Neuronal stem cell (in vitro differentiated cells): ENCODE measurements at regions not wholly inside any gene's neighbourhood (a gene's known extent, or its start where the extent isn't known, plus 50 kb on each side); places are given as distances from the start of the nearest gene placed in this dataset.

ENCODE experiments used
- DNase-seq: peaks from one replicate; pipeline ENCODE4 v3.0.0-alpha.2; 2013; ENCODE audit warnings: low spot score
- H2AFZ ChIP-seq: one replicate; pipeline ENCODE4 v1.6.1; 2013; ENCODE audit warnings: mild to moderate bottlenecking, low read length, inconsistent platforms
- H2AK5ac ChIP-seq: 2 replicates; pipeline ENCODE4 v1.6.1; 2013; ENCODE audit warnings: low read depth, mild to moderate bottlenecking, inconsistent platforms, low read length, moderate library complexity, mixed read lengths
- H2BK120ac ChIP-seq: 2 replicates; pipeline ENCODE4 v1.6.1; 2013; ENCODE audit warnings: low read depth, mild to moderate bottlenecking, inconsistent platforms, low read length, moderate library complexity, mixed read lengths
- H2BK12ac ChIP-seq: one replicate; pipeline ENCODE4 v1.6.1; 2013; ENCODE audit warnings: low read length, inconsistent platforms
- H2BK15ac ChIP-seq: 2 replicates; pipeline ENCODE4 v1.6.1; 2013; ENCODE audit warnings: mild to moderate bottlenecking, low read length, inconsistent platforms, mixed read lengths
- H2BK5ac ChIP-seq: one replicate; pipeline ENCODE4 v1.6.1; 2013; ENCODE audit warnings: inconsistent platforms, mild to moderate bottlenecking, low read length, moderate library complexity
- H3K14ac ChIP-seq: one replicate; pipeline ENCODE4 v1.6.1; 2013; ENCODE audit warnings: low read length, inconsistent platforms
- H3K18ac ChIP-seq: 2 replicates; pipeline ENCODE4 v1.6.1; 2013; ENCODE audit warnings: low read length, inconsistent platforms
- H3K23ac ChIP-seq: 2 replicates; pipeline ENCODE4 v1.6.1; 2013; ENCODE audit warnings: low read depth, mild to moderate bottlenecking, mixed read lengths, low read length, inconsistent platforms; ENCODE audit not compliant: poor library complexity
- H3K27ac ChIP-seq: replicated peaks from 3 replicates; pipeline ENCODE4 v1.5.1; 2013; ENCODE audit warnings: low read length, inconsistent platforms
- H3K27me3 ChIP-seq, 3 experiments: 2 replicates each; pipeline ENCODE4 v1.6.1; 2013; ENCODE audit warnings: low read length in 3 of 3, mild to moderate bottlenecking in 2 of 3, inconsistent platforms in 1 of 3, low read depth in 1 of 3, mixed read lengths in 1 of 3, moderate library complexity in 1 of 3; ENCODE audit not compliant: control insufficient read depth in 3 of 3, insufficient read depth in 3 of 3
- H3K36me3 ChIP-seq, 2 donors: replicated peaks in 1 of 2; 2 replicates each; pipeline ENCODE4 v1.6.1; 2013; ENCODE audit warnings: low read length in 2 of 2; ENCODE audit not compliant: control insufficient read depth in 2 of 2, insufficient read depth in 2 of 2
- H3K4ac ChIP-seq: 2 replicates; pipeline ENCODE4 v1.6.1; 2013; ENCODE audit warnings: inconsistent platforms, mild to moderate bottlenecking, low read length, moderate library complexity
- H3K4me1 ChIP-seq, 2 donors: 1 replicate in 1 of 2; 2 replicates in 1 of 2; pipeline ENCODE4 v1.6.1; 2013; ENCODE audit warnings: low read length in 2 of 2, low read depth in 1 of 2; ENCODE audit not compliant: control insufficient read depth in 2 of 2, insufficient read depth in 1 of 2
- H3K4me2 ChIP-seq: one replicate; pipeline ENCODE4 v1.6.1; 2013; ENCODE audit warnings: mild to moderate bottlenecking, low read length, inconsistent platforms; ENCODE audit not compliant: insufficient read depth, poor library complexity, severe bottlenecking
- H3K4me3 ChIP-seq, 2 donors: 2 replicates each; pipeline ENCODE4 v1.5.1; 2013; ENCODE audit warnings: low read length in 2 of 2, mild to moderate bottlenecking in 2 of 2, inconsistent platforms in 1 of 2, moderate library complexity in 1 of 2
- H3K79me1 ChIP-seq: one replicate; pipeline ENCODE4 v1.6.1; 2013; ENCODE audit warnings: low read depth, mild to moderate bottlenecking, inconsistent platforms, low read length, moderate library complexity
- H3K9ac ChIP-seq: one replicate; pipeline ENCODE4 v1.6.1; 2013; ENCODE audit warnings: mild to moderate bottlenecking, low read depth, low read length, inconsistent platforms; ENCODE audit not compliant: poor library complexity
- H3K9me3 ChIP-seq, 2 donors: replicated peaks in 1 of 2; 2 replicates each; pipeline versions ENCODE3 to v1.6.1; 2013; ENCODE audit warnings: low read length in 2 of 2, mild to moderate bottlenecking in 2 of 2, inconsistent platforms in 1 of 2, low read depth in 1 of 2, mixed read lengths in 1 of 2, moderate library complexity in 1 of 2; ENCODE audit not compliant: control insufficient read depth in 2 of 2, insufficient read depth in 1 of 2
- H4K8ac ChIP-seq: one replicate; pipeline ENCODE4 v1.6.1; 2013; ENCODE audit warnings: low read depth, mild to moderate bottlenecking, inconsistent platforms, low read length, moderate library complexity
- H4K91ac ChIP-seq: one replicate; pipeline ENCODE4 v1.6.1; 2013; ENCODE audit warnings: low read length, low read depth, mild to moderate bottlenecking, inconsistent platforms; ENCODE audit not compliant: poor library complexity
- WGBS, 2 donors: extraction: QIAGEN DNeasy Blood & Tissue Kit; methylation state at CpG; one replicate each; pipeline ENCODE4 v1.1.7; 2013; ENCODE audit warnings: missing lambda C conversion rate in 2 of 2, mixed read lengths in 1 of 2; ENCODE audit not compliant: insufficient read length in 2 of 2, insufficient replicate concordance in 1 of 2; ENCODE audit errors: extremely low coverage in 2 of 2; 5-methylcytosine and 5-hydroxymethylcytosine counted together

DNA sequence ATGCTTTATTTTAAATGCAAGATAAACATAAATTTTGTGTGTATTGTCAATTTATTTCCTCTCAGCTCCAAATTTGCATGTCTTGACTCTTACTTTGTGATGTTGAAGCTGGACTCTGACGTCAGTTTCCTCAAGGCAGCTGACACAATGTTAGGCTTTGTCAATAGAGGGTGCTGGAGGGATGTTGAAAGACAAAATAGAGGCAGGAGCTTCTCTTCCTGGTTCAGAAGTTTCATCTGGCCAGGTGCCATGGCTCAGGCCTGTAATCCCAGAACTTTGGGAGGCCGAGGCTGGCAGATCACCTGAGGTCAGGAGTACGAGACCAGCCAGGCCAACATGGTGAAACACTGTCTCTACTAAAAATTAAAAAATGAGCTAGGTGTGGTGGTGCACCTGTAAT is 408.6 kb downstream of the GBE1 start:
- Histone ChIP-seq H2BK15ac (no peak overlapping the region), H3K79me1 (no peaks in the 10 kb centered on the region), H4K8ac (no peak overlapping the region), H3K9me3 (peaks cover 0 to 1% of the 10 kb centered on the region in 2 donors), H3K27ac (no peak overlapping the region), H3K36me3 (no peaks in the 10 kb centered on the region), H3K27me3 (no peaks in the 10 kb centered on the region), H2AK5ac (no peak overlapping the region), H3K4me1 (no peaks in the 10 kb centered on the region), H3K4me3 (no peak overlapping the region), H3K23ac (no peak overlapping the region), H2BK120ac (no peak overlapping the region), H2AFZ (no peak overlapping the region), H3K9ac (no peak overlapping the region), H4K91ac (no peak overlapping the region), H3K18ac (no peak overlapping the region), H3K14ac (no peak overlapping the region), H3K4me2 (no peak overlapping the region), H2BK12ac (no peak overlapping the region), H2BK5ac (no peak overlapping the region), H3K4ac (no peak overlapping the region)
- no peak for DNase-seq
- WGBS, 2 donors, result no CpG with 5 or more reads among the region's 3 CpGs

DNA sequence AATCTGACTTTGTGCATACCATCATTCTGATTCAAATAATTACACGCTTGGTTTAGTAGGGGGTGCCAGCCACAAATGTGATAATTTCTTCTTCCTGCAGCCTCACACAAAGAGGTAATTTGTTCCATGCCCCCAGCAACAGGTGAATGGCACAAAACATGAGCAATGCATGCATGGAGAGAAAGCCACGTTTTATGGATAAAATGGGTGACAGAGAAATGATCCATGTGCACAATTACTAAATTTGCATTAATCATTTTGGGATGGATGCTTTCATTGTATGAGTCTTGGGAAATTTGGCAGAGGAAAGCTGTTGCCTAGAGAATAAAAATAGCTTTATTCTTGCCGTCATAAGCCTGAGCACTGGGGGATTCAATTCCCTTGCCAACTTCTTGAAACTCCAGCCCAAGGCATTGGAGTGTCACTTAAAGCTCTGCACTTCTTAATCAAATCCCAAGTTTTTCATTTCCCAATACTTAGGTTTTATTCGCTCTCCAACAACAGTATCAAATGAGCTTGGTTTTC is 411.6 kb downstream of the GBE1 start:
- H3K4me2 ChIP-seq, result no peak overlapping the region
- H3K4me1 ChIP-seq, result no peaks in the 10 kb centered on the region
- H3K23ac ChIP-seq, result no peak overlapping the region
- no peaks in the 10 kb centered on the region for H3K36me3 ChIP-seq
- H4K91ac ChIP-seq, result no peak overlapping the region
- no peaks in the 10 kb centered on the region for H3K27me3 ChIP-seq
- no peak overlapping the region for H2BK5ac ChIP-seq
- no peak overlapping the region for H3K27ac ChIP-seq
- H4K8ac ChIP-seq, result no peak overlapping the region
- H3K14ac ChIP-seq, result no peak overlapping the region
- no peak overlapping the region for H2AFZ ChIP-seq
- no CpG with 5 or more reads among the region's 4 CpGs for WGBS, 2 donors
- no peaks in the 10 kb centered on the region for H3K79me1 ChIP-seq
- H2AK5ac ChIP-seq, result no peak overlapping the region
- DNase-seq, result no peak
- H3K4me3 ChIP-seq, result no peak overlapping the region
- H3K4ac ChIP-seq, result no peak overlapping the region
- H3K18ac ChIP-seq, result no peak overlapping the region
- no peak overlapping the region for H2BK15ac ChIP-seq
- no peak overlapping the region for H3K9ac ChIP-seq
- no peak overlapping the region for H2BK120ac ChIP-seq
- peaks cover 0 to 1% of the 10 kb centered on the region in 2 donors for H3K9me3 ChIP-seq
- H2BK12ac ChIP-seq, result no peak overlapping the region

DNA sequence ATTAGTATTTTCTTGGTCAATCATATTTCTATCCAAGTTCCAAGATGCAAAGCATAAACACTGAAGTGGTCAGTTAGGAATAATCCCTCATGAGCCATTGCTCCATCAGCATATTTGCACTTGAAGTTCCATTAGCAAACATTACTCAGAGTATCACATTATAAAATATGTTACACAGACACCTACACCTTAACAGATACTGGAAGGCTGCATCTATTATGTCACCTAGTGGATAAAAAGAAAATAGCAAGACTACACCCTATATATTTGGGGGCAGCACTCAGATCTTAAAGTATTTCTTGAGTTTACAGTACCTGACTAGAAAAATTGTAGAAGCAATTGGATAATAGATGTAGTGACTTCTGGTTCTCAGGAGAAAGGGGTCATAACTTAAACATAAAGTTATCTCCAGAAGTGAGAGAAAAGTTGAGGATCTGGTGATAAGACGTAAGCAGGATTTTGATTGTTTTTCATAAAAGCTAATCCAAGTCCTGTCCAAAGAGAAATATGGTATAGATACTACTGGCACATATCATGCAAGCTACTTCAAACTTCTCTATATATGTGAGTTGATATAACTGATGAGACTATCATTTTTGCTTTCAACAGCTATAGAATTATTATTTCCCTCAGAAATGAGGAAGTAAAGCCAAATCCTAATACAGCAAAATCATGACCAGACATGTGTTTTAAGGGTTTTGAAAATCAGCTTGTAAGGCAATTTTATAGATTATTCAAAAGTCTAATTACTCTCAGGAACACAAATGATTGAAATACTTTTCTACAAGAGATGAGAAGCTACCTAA is 422.2 kb downstream of the GBE1 start:
- no peak overlapping the region for H3K14ac ChIP-seq
- no peaks in the 10 kb centered on the region for H3K9me3 ChIP-seq
- H3K27me3 ChIP-seq, result no peaks in the 10 kb centered on the region
- no peak overlapping the region for H2AK5ac ChIP-seq
- H3K4me1 ChIP-seq, result no peaks in the 10 kb centered on the region
- no peak overlapping the region for H4K91ac ChIP-seq
- no peak overlapping the region for H3K9ac ChIP-seq
- no peak for DNase-seq
- no peak overlapping the region for H3K4ac ChIP-seq
- no peaks in the 10 kb centered on the region for H3K79me1 ChIP-seq
- no peak overlapping the region for H2AFZ ChIP-seq
- no peak overlapping the region for H3K27ac ChIP-seq
- no peaks in the 10 kb centered on the region for H3K36me3 ChIP-seq
- H2BK120ac ChIP-seq, result no peak overlapping the region
- H2BK5ac ChIP-seq, result no peak overlapping the region
- no CpG with 5 or more reads among the region's 1 CpG for WGBS, 2 donors
- H3K4me3 ChIP-seq, result no peak overlapping the region
- no peak overlapping the region for H3K23ac ChIP-seq
- no peak overlapping the region for H2BK12ac ChIP-seq
- H3K18ac ChIP-seq, result no peak overlapping the region
- H2BK15ac ChIP-seq, result no peak overlapping the region
- no peak overlapping the region for H4K8ac ChIP-seq
- no peak overlapping the region for H3K4me2 ChIP-seq

DNA sequence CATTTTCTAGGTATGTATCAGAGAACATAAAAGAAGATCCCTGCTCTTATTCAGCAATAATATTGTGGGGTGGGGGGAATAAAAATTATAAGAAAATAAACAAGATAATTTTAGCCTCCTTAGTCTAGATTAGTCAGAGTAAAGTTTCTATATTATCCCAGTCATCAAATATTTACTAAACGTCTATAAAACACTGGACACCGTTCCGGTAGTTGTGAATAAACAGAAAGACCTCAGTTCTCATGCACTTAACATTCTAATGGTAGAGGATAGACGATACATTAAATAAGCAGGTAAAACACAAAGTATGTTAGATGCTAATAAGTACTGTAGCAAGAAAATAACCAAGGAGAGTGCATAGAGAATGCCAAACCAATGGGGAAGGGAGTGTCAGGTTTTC is 425.0 kb downstream of the GBE1 start:
- no CpG with 5 or more reads among the region's 4 CpGs for WGBS, 2 donors
- Histone ChIP-seq H2BK5ac (no peak overlapping the region), H3K4ac (no peak overlapping the region), H2AK5ac (no peak overlapping the region), H3K27ac (no peak overlapping the region), H3K27me3 (no peaks in the 10 kb centered on the region), H4K91ac (no peak overlapping the region), H3K4me3 (no peak overlapping the region), H4K8ac (no peak overlapping the region), H2BK120ac (no peak overlapping the region), H3K23ac (no peak overlapping the region), H3K18ac (no peak overlapping the region), H2BK15ac (no peak overlapping the region), H3K4me1 (no peaks in the 10 kb centered on the region), H2AFZ (no peak overlapping the region), H3K36me3 (no peaks in the 10 kb centered on the region), H3K9me3 (no peaks in the 10 kb centered on the region), H3K79me1 (no peaks in the 10 kb centered on the region), H3K9ac (no peak overlapping the region), H3K4me2 (no peak overlapping the region), H2BK12ac (no peak overlapping the region), H3K14ac (no peak overlapping the region)
- no peak for DNase-seq
